GM12878 (cell line): ENCODE measurements at regions not wholly inside any gene's neighbourhood (a gene's known extent, or its start where the extent isn't known, plus 50 kb on each side); places are given as distances from the start of the nearest gene placed in this dataset.

ENCODE experiments used
- ATAC-seq: fragments of 200-7000 bp; cut with Tn5 transposase; 3 replicates; pipeline ENCODE4 v1.9.1; 2020; ENCODE audit warnings: mild to moderate bottlenecking, moderate library complexity
- BruUV-seq: library from RNA; stranded (reverse); fragments of 400-500 nt; replicated peaks from 2 replicates; lab custom pipeline; 2021; lab: Mats Ljungman, UMichigan
- CTCF ChIA-PET: fragments of 300-600 bp; sonication (Branson Sonifier 250); formaldehyde crosslinking; extraction: SDS; loops from one replicate; lab custom pipeline; 2021; ENCODE audit warnings: inconsistent platforms; lab: Yijun Ruan, JAX
- POLR2A ChIA-PET: fragments of 350-600 bp; formaldehyde crosslinking; extraction: SDS; loops from one replicate; lab custom pipeline; 2021; ENCODE audit warnings: inconsistent platforms; lab: Charles Lee
- RAD21 ChIA-PET: fragments of 300-600 bp; sonication (Branson Sonifier 250); formaldehyde crosslinking; loops from one replicate; lab custom pipeline; 2023; ENCODE audit warnings: antibody characterized with exemption; ENCODE audit not compliant: unreplicated experiment; lab: Charles Lee
- SMC1A ChIA-PET: fragments of 300-600 bp; sonication (Branson Sonifier 250); formaldehyde crosslinking; loops from one replicate; lab custom pipeline; 2023; ENCODE audit not compliant: unreplicated experiment, uncharacterized antibody; lab: Charles Lee
- DNase-seq: peaks from one replicate; pipeline ENCODE4 v3.0.0-alpha.2; 2011; ENCODE audit warnings: low read depth, low spot score
- FAIRE-seq: peaks from 3 replicates; lab custom pipeline; 2011; peaks lifted over from hg19 to GRCh38; lab: Jason Lieb, UNC
- H2AFZ ChIP-seq: 2 replicates; pipeline ENCODE4 v1.6.0; 2011; ENCODE audit warnings: low read depth, low read length, control low read depth; ENCODE audit not compliant: control insufficient read depth
- H3K27ac ChIP-seq: 2 replicates; pipeline ENCODE4 v1.5.1; 2011; ENCODE audit warnings: control low read depth; ENCODE audit not compliant: control insufficient read depth, insufficient read depth
- H3K27me3 ChIP-seq, 2 experiments: replicated peaks in 1 of 2; 2 replicates each; pipeline versions ENCODE4 v1.6.0 to v1.6.1; 2011; ENCODE audit warnings: low read length in 1 of 2; ENCODE audit not compliant: control insufficient read depth in 2 of 2, insufficient read depth in 2 of 2
- H3K36me3 ChIP-seq, 2 experiments: 2 replicates each; pipeline ENCODE4 v1.5.1; 2011; ENCODE audit warnings: low read length in 1 of 2; ENCODE audit not compliant: control insufficient read depth in 2 of 2, insufficient read depth in 2 of 2
- H3K4me1 ChIP-seq: 2 replicates; pipeline ENCODE4 v1.6.1; 2011; ENCODE audit warnings: mild to moderate bottlenecking, low read length, moderate library complexity, mixed read lengths; ENCODE audit not compliant: control insufficient read depth, insufficient read depth
- H3K4me2 ChIP-seq: 2 replicates; pipeline ENCODE4 v1.6.0; 2011; ENCODE audit warnings: control low read depth; ENCODE audit not compliant: control insufficient read depth, insufficient read depth
- H3K4me3 ChIP-seq: fragments of 200-600 bp; sonication (generic); 2 replicates; pipeline ENCODE4 v1.5.1; 2016
- H3K79me2 ChIP-seq: 2 replicates; pipeline ENCODE4 v1.6.0; 2011; ENCODE audit warnings: low read length; ENCODE audit not compliant: control insufficient read depth, insufficient read depth
- H3K9ac ChIP-seq: 2 replicates; pipeline ENCODE4 v1.8.0; 2011; ENCODE audit warnings: low read length, control low read depth, mixed read lengths; ENCODE audit not compliant: control insufficient read depth, insufficient read depth
- H3K9me3 ChIP-seq: replicated peaks from 3 replicates; pipeline ENCODE4 v1.5.1; 2011; ENCODE audit warnings: mild to moderate bottlenecking, low read length; ENCODE audit not compliant: control insufficient read depth, insufficient read depth
- H4K20me1 ChIP-seq: 2 replicates; pipeline ENCODE4 v1.6.0; 2011; ENCODE audit not compliant: control insufficient read depth, insufficient read depth
- BMI1 ChIP-seq: fragments of 450-650 bp; IDR thresholded peaks from 2 replicates; pipeline ENCODE4 v1.6.1; 2016; ENCODE audit warnings: mild to moderate bottlenecking, moderate library complexity, borderline replicate concordance
- CHD4 ChIP-seq: fragments of 200-600 bp; sonication (generic); IDR thresholded peaks from 2 replicates; pipeline ENCODE4 v1.6.1; 2016; ENCODE audit warnings: mild to moderate bottlenecking
- CREM ChIP-seq: IDR thresholded peaks from 2 replicates; pipeline ENCODE4 v1.6.1; 2014; ENCODE audit warnings: antibody characterized with exemption, low read depth
- EP300 ChIP-seq, 2 experiments: fragments of 150-350 bp in 1 of 2; IDR thresholded peaks; 2 replicates each; pipeline ENCODE4 v1.6.1; 2011 to 2012; ENCODE audit warnings: low read depth in 2 of 2, low read length in 2 of 2, borderline replicate concordance in 1 of 2, improper control_type of control experiment in 1 of 2, inconsistent platforms in 1 of 2; ENCODE audit not compliant: control insufficient read depth in 1 of 2
- MTA3 ChIP-seq: IDR thresholded peaks from 2 replicates; pipeline ENCODE4 v1.6.1; 2012; ENCODE audit warnings: low read length, inconsistent platforms, borderline replicate concordance
- POLR2A ChIP-seq: IDR thresholded peaks from 2 replicates; pipeline ENCODE4 v1.6.1; 2011; ENCODE audit warnings: low read depth, mild to moderate bottlenecking, low read length
- RBBP5 ChIP-seq: fragments of 200-600 bp; sonication (generic); conservative IDR thresholded peaks from 2 replicates; pipeline ENCODE4 v1.6.1; 2016
- RELA ChIP-seq: fragments of 450-650 bp; IDR thresholded peaks from 2 replicates; pipeline ENCODE4 v1.8.0; 2014; ENCODE audit warnings: borderline replicate concordance; ENCODE audit not compliant: partially characterized antibody
- SIN3A ChIP-seq: IDR thresholded peaks from 2 replicates; pipeline ENCODE4 v1.6.1; 2012; ENCODE audit warnings: low read depth, low read length, improper control_type of control experiment
- SREBF1 ChIP-seq: IDR thresholded peaks from 2 replicates; pipeline ENCODE4 v1.6.1; 2012; ENCODE audit warnings: mild to moderate bottlenecking, low read length
- SRF ChIP-seq, 2 experiments: IDR thresholded peaks; 2 replicates each; pipeline ENCODE4 v1.6.1; 2011; ENCODE audit warnings: low read depth in 2 of 2, low read length in 2 of 2, mild to moderate bottlenecking in 1 of 2, moderate library complexity in 1 of 2
- STAT3 ChIP-seq: IDR thresholded peaks from 2 replicates; pipeline ENCODE4 v1.6.1; 2011; ENCODE audit warnings: low read depth, low read length, improper control_type of control experiment
- SUPT20H ChIP-seq: IDR thresholded peaks from 2 replicates; pipeline ENCODE4 v1.6.1; 2011; ENCODE audit warnings: low read depth, mild to moderate bottlenecking, low read length, moderate library complexity, borderline replicate concordance; ENCODE audit not compliant: control insufficient read depth
- SUZ12 ChIP-seq: fragments of 200-600 bp; sonication (generic); IDR thresholded peaks from one replicate; pipeline ENCODE4 v1.6.1; 2018; ENCODE audit warnings: antibody characterized with exemption, mild to moderate bottlenecking; ENCODE audit not compliant: unreplicated experiment
- USF2 ChIP-seq: IDR thresholded peaks from 2 replicates; pipeline ENCODE4 v1.6.1; 2011; ENCODE audit warnings: low read depth, low read length, improper control_type of control experiment, borderline replicate concordance
- ZBTB11 ChIP-seq: fragments of 450-650 bp; formaldehyde crosslinking; IDR thresholded peaks from 2 replicates; pipeline ENCODE4 v1.5.0; 2022; ENCODE audit warnings: mild to moderate bottlenecking, missing genetic modification characterization
- WGBS: methylation state at CpG from one replicate; pipeline ENCODE4 v1.1.6; 2016; ENCODE audit warnings: low lambda C conversion rate; ENCODE audit not compliant: insufficient replicate concordance, insufficient coverage; ENCODE audit errors: missing lambda C conversion rate; 5-methylcytosine and 5-hydroxymethylcytosine counted together
- in situ Hi-C: fragments of 300-500 bp; cut with MboI; formaldehyde crosslinking; loops from 9 replicates; pipeline ENCODE4 v1.14.3; 2018; ENCODE audit warnings: mixed read lengths
- intact Hi-C: fragments of 100-400 bp; cut with micrococcal nuclease; formaldehyde crosslinking; loops from one replicate; pipeline ENCODE4 v1.14.2; 2022; ENCODE audit not compliant: unreplicated experiment
- TF ChIP-seq, protein P1 (sequence below): IDR thresholded peaks from 2 replicates; pipeline ENCODE4 v1.6.1; 2012; ENCODE audit warnings: low read depth, low read length, improper control_type of control experiment

DNA sequence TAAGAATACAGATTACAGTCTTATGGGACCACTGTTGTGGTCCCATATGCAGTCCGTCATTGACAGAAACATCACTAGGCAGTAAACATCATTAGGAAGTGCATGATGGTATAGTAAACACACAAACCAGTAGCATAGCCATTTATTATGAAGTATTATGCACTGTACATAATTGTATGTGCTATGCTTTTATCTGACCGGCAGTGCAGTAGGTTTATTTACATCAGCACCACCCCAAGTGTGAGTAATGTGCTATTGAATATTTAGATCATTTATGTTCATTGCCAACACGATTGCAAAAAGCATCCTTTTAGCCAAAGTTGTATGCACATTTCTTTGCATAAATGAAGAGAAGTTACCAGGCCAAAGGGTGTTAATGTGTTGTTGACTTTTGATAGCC is 531.6 kb upstream of the TBX3 start (continued):
- TF ChIP-seq CHD4 = no peak
- TF ChIP-seq SRF (IDR thresholded peaks at IDR 0.05; ENCODE audit: low read depth in 2 of 2, low read length in 2 of 2) = no peak

DNA sequence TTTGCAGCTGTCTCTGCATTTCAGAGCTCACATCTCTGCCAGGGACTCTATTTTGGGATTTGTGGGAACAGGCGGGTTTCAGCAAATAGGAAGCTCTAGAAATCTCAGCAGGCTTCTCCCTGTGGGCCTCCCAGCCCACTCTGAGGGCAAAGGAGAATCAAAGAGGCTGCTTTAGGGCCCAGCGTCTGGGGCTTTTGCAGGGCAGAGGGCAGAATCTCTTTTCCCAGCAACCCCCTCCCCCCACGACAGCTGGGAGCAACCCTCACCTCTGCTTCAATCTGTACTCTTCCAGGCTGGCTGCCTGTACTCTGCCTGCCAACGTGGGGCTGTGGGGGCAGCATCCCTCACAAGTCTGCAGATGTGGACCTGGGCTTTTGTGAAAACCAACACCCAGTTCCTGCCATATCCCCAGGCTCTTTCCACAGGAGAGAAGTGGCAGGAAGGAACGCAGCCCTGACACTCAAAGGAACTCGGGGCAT is 529.6 kb upstream of the TBX3 start:
- intact Hi-C loops = no loop called here
- H3K79me2 ChIP-seq = no peaks in the 10 kb centered on the region
- no peak for FAIRE-seq
- no peaks in the 10 kb centered on the region; a peak in 1 of 4 replicates for H3K27me3 ChIP-seq
- H4K20me1 ChIP-seq = no peaks in the 10 kb centered on the region
- ATAC-seq = no peak
- H3K4me3 ChIP-seq = no peak overlapping the region
- POLR2A ChIA-PET = interaction anchor here (0.6 kb wide), 1 partner anchor 12 kb away, joined by 8 read pairs; no protein-coding TSS in a partner anchor
- H3K9ac ChIP-seq = no peak overlapping the region
- RAD21 ChIA-PET = interaction anchor here (1.8 kb wide), 1 partner anchor 11 kb away, joined by 4 read pairs; no protein-coding TSS in a partner anchor
- SMC1A ChIA-PET = interaction anchor here (0.8 kb wide), 1 partner anchor 20 kb away, joined by 3 read pairs; no protein-coding TSS in a partner anchor
- CTCF ChIA-PET = interaction anchor here (0.8 kb wide), 1 partner anchor 71 kb away, joined by 3 read pairs; no protein-coding TSS in a partner anchor
- in situ Hi-C loops = no loop called here
- 4% methylated on average over 6 of the region's 6 CpGs for WGBS
- TF ChIP-seq ZBTB11 (CRISPR knock-in tag) (no peak), SUZ12 (no peak), CHD4 (no peak), USF2 (no peak), BMI1 (no peak), SUPT20H (no peak), CREM (no peak), SREBF1 (no peak), RBBP5 (no peak), STAT3 (no peak), MTA3 (no peak), RELA (no peak), EP300 (IDR thresholded peaks at IDR 0.05; ENCODE audit: borderline replicate concordance in 1 of 2, control insufficient read depth in 1 of 2, low read depth in 2 of 2, low read length in 2 of 2) (no peak), POLR2A (no peak), SIN3A (no peak)
- TF ChIP-seq, protein P1, sequence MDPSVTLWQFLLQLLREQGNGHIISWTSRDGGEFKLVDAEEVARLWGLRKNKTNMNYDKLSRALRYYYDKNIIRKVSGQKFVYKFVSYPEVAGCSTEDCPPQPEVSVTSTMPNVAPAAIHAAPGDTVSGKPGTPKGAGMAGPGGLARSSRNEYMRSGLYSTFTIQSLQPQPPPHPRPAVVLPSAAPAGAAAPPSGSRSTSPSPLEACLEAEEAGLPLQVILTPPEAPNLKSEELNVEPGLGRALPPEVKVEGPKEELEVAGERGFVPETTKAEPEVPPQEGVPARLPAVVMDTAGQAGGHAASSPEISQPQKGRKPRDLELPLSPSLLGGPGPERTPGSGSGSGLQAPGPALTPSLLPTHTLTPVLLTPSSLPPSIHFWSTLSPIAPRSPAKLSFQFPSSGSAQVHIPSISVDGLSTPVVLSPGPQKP = no peak
- no peak overlapping the region for H3K4me2 ChIP-seq
- no peaks in the 10 kb centered on the region for H3K4me1 ChIP-seq
- no peak overlapping the region for H3K27ac ChIP-seq
- no peaks in the 10 kb centered on the region; the same call in 2 of the 3 replicates for H3K9me3 ChIP-seq
- no TSS peak for BruUV-seq
- H3K36me3 ChIP-seq = no peaks in the 10 kb centered on the region
- no peak overlapping the region for H2AFZ ChIP-seq
- no peak for DNase-seq
